Astrocyte of the cerebellum (primary cell): ENCODE measurements at regions not wholly inside any gene's neighbourhood (a gene's known extent, or its start where the extent isn't known, plus 50 kb on each side); places are given as distances from the start of the nearest gene placed in this dataset.
"Not testable (repeated sequence)": the region's sequence is repeated elsewhere in the genome, so short reads cannot be mapped to it uniquely, and the experiment has no call there.

ENCODE experiments used
- DNase-seq: peaks from one replicate; pipeline ENCODE4 v3.0.0-alpha.2; 2011; ENCODE audit warnings: low read depth
- H3K4me3 ChIP-seq: 2 replicates; pipeline ENCODE4 v1.5.1; 2011; ENCODE audit warnings: mild to moderate bottlenecking, low read depth, low read length, moderate library complexity
- in situ Hi-C: cut with HindIII; loops from 2 replicates; pipeline ENCODE4 v1.10.0; 2017; ENCODE audit warnings: low sequenced_read_pairs
- TF ChIP-seq, protein P1 (sequence below): IDR thresholded peaks from 2 replicates; pipeline ENCODE4 v1.5.1; 2012; ENCODE audit warnings: low read length, low read depth, moderate library complexity, mild to moderate bottlenecking; ENCODE audit errors: missing control alignments

DNA sequence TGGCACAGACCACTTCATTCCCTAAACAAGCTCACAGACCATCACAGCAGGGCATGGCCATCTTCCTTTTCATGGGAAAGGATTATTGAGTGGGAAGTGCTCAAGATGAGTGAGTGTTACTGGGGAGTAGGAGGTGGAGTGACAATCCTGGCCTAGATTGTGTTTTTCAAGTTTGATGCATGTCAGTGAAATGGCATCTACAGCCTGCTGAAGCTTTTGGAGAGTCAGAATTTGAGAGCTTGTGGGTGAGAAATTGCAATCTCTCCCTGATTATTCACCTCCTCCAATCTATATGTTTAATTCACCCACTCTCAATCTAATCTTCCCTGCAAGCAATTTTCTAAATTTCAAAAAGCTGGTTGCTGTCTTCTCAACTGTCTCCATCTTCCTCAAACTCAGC lies 156.1 kb upstream of the G2E3 start:
- TF ChIP-seq, protein P1, sequence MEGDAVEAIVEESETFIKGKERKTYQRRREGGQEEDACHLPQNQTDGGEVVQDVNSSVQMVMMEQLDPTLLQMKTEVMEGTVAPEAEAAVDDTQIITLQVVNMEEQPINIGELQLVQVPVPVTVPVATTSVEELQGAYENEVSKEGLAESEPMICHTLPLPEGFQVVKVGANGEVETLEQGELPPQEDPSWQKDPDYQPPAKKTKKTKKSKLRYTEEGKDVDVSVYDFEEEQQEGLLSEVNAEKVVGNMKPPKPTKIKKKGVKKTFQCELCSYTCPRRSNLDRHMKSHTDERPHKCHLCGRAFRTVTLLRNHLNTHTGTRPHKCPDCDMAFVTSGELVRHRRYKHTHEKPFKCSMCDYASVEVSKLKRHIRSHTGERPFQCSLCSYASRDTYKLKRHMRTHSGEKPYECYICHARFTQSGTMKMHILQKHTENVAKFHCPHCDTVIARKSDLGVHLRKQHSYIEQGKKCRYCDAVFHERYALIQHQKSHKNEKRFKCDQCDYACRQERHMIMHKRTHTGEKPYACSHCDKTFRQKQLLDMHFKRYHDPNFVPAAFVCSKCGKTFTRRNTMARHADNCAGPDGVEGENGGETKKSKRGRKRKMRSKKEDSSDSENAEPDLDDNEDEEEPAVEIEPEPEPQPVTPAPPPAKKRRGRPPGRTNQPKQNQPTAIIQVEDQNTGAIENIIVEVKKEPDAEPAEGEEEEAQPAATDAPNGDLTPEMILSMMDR = no peak
- in situ Hi-C loops = no loop called here
- H3K4me3 ChIP-seq = no peak overlapping the region
- no peak for DNase-seq

DNA sequence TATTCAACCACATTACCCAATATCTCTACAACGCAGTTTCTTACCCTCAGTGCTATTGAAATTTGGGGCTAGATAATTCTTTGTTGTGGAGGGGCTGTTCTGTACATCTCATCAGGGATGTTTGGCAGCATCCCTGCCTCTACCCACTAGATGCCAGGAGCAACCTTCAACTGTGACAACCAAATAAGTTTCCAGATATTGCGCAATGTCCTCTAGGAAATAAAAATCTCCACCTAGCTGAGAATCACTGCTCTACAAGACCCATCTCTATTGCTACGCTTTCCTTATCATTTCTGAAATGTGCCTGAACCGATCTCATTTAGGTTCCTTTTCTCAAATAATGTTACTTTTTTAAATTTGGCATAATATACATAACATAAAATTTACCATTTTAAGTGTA lies 155.2 kb upstream of the G2E3 start:
- in situ Hi-C loops = no loop called here
- TF ChIP-seq, protein P1 = no peak
- H3K4me3 ChIP-seq = no peak overlapping the region
- DNase-seq = no peak

DNA sequence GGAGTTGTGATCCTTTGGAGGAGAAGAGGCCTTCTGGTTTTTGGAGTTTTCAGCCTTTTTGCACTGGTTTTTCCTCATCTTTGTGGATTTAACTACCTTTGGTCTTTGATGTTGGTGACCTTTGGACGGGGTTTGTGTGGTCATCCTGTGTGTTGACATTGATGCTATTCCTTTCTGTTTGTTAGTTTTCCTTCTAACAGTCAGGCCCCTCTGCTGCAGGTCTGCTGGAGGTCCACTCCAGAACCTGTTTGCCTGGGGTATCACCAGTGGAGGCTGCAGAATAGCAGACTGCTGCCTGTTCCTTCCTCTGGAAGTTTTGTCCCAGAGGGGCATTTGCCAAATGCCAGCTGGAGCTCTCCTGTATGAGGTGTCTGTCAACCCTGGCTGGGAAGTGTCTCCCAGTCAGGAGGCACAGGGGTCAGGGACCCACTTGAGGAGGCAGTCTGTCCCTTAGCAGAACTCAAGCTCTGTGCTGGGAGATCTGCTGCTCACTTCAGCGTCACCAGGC lies 149.4 kb upstream of the G2E3 start:
- DNase-seq, in situ Hi-C loops: not testable (repeated sequence)

DNA sequence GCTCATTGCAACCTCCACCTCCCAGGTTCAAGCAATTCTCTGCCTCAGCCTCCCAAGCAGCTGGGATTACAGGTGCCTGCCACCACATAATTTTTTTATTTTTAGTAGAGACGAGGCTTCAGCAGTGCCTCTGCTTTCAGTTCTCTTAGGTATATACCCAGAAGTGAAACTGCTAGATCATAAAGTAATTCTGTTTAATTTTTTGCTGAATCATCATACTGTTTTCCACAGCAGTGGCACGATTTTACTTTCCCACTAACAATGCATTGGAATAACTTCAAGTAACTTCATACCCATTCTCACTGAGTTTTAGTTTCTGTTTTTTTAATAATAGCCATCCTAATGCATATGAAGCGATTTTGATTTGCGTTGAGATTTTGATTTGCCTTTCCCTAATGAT lies 148.0 kb upstream of the G2E3 start:
- in situ Hi-C loops = no loop called here
- no peak for DNase-seq
- TF ChIP-seq, protein P1 = no peak
- H3K4me3 ChIP-seq = no peak overlapping the region

More for the DNA sequence above, 149.4 kb upstream of the G2E3 start:
- not testable (repeated sequence) for H3K4me3 ChIP-seq

DNA sequence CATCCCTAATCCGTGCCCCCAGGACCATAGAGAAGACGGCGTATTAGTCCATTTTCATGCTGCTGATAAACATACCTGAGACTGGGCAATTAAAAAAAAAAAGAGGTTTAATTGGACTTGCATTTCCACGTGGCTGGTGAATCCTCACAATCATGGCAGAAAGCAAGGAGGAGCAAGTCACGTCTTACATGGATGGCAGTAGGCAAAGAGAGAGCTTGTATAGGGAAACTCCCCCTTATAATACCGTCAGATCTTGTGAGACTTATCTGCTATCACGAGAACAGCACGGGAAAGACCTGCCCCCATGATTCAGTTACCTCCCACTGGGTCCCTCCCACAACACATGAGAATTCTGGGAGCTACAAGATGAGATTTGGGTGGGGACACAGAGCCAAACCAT lies 145.8 kb upstream of the G2E3 start:
- in situ Hi-C loops = not testable (repeated sequence)

DNA sequence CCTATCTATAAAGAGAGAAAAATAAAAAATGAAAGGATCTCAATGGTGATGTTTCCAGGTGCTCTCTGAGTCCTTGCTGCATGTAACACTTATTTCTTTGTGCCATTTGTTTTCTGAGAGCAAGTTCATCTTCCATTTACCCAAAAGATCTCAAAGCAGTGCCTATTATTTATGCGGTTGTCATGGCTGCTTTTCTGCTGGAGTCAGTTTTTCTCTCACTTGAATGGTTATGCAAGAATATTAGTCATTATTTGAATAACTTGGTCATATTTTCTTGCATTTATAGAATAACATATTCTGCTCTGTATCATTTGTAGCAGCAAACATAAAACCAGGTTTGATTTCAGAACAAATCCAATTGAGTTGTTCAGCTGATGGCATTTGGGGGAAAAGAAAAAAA lies 141.8 kb upstream of the G2E3 start:
- in situ Hi-C loops = no loop called here
- DNase-seq = no peak
- TF ChIP-seq, protein P1 = no peak
- H3K4me3 ChIP-seq = no peak overlapping the region

More for the DNA sequence above, 145.8 kb upstream of the G2E3 start:
- not testable (repeated sequence) for H3K4me3 ChIP-seq, DNase-seq

DNA sequence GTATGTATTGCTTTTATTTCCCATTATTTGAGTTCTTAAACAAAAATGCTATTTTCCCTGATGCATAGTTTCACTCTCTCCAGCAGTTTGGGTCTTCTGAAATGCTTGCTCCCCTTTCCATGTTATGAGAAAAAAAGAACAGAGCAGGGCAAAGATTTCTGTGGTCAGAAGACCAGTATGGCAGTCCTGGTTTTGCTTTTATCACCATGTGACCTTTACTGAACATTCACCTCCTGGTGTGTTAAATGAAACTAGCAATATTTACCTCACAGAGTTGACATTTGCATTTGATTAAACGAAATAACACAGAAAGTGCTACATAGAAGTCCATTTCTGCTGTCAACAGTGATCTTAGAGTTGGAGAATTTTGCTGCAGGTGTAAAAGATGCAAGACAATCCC lies 141.0 kb upstream of the G2E3 start:
- no peak overlapping the region for H3K4me3 ChIP-seq
- no peak for DNase-seq
- TF ChIP-seq, protein P1 = no peak
- in situ Hi-C loops = no loop called here

DNA sequence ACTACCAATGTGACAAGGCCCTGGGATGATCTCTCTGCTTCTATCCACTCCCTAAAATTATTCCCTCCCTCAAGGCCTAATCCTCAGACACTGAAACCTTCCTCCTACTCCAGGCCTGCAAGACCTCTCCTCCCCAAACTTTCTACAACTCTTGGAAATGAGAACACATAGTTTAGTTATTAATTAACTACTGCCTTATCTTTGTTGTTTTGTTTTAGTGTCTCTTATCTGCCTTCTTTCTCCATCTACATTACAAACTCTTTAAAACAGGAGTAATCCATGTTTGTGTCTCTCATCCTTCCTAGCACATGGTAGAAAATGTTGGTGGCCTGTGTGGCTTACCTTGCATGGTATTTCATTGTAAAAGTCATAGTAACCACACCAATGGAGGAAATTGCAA lies 139.9 kb upstream of the G2E3 start:
- in situ Hi-C loops = no loop called here
- no peak for DNase-seq
- H3K4me3 ChIP-seq = no peak overlapping the region
- TF ChIP-seq, protein P1 = no peak
